Activated CD4-positive, alpha-beta T cell treated with anti-CD3 and anti-CD28 coated beads for 24 hours (primary cell): ENCODE measurements at regions not wholly inside any gene's neighbourhood (a gene's known extent, or its start where the extent isn't known, plus 50 kb on each side); places are given as distances from the start of the nearest gene placed in this dataset.
"Not testable (repeated sequence)": the region's sequence is repeated elsewhere in the genome, so short reads cannot be mapped to it uniquely, and the experiment has no call there.

Source experiments
- DNase-seq, 2 donors: peaks; one replicate each; pipeline ENCODE4 v3.0.0-alpha.2; 2020; ENCODE audit warnings: low read depth in 2 of 2

DNA sequence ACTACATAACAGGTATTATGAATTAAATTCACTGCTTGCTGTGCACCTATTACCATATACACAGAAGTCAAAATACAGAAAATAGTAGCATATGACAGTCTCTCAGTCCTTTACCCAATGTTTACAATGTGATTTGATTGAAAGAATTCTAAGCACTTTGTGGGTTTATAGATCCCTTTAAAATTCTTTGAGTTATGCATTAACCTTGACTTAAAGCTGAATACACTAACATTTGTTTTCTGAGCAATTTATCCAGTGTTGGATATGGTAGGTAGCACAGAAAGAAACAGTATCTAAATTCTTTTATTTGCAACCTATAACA is 230.8 kb upstream of the DDI1 start:
- no peak for DNase-seq

DNA sequence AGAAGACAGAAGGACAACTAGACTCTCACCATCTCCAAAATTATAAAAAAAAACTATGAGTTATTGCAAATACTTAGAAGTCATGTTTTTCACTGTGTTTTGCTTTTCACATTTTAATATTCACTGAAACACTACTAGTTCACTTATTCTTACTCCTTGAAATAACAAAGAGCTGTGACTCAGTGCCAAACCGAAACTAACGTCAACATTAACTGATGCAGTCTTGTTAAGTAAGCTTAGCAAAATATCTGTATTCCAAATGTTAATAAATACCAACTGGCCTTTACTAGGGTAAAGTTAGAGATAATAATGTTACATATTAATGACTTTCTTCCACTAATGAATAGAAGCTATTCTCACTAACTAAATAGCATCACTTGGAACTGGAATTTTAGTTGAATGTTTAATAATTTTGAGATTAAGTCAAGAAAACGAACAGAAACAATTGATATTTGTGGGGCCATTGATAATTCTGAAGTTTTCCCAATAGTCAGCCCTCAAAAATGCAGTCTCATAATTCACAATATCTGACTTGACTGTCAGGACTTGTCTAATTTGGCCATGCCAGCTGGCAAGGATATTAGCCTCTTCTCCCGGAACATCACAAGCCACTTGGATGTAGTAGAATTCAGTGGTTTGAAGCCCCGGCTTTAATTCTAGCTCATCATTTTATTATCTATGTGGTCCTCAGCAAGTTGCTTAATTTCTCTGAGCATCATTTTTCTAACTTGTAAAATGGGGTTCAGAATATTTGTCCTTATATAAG is 230.1 kb upstream of the DDI1 start:
- DNase-seq = no peak

DNA sequence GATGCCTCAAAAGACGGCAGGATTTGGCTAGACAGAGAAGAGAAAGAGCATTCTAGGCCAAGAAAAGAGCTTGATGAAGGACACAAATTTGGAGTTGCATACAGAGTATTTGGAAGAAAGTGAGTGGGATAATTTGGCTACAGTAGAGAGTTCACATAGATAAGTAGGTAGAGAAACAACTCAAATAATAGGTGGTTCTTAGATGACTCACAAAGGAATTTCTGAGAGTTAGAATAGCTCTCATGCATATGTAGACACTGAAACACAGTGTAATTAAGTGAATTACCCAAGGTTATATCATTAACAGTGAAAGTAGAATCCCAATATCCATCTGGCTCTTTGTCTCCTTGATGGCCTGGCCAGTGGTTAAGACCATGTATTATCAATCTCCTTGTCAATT is 228.6 kb upstream of the DDI1 start:
- no peak for DNase-seq

DNA sequence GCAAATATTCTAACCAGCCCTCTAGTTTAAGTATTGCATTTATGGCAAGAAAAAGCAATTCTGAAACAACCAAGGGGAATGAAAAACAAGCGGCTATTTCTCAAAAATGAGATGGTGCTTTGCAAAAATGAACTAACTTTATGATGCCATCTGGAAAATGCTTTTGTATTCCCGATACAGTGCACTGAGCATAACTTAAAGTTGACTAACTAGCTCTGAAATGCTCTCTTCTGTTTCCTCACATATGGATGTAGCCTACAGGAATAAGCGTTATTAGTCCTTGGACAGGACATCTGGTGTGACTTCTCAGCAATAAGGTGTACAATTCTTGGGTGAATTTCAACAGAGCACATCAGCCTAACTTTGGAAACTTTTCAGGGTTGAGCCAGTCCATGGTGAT is 228.2 kb upstream of the DDI1 start:
- no peak for DNase-seq

DNA sequence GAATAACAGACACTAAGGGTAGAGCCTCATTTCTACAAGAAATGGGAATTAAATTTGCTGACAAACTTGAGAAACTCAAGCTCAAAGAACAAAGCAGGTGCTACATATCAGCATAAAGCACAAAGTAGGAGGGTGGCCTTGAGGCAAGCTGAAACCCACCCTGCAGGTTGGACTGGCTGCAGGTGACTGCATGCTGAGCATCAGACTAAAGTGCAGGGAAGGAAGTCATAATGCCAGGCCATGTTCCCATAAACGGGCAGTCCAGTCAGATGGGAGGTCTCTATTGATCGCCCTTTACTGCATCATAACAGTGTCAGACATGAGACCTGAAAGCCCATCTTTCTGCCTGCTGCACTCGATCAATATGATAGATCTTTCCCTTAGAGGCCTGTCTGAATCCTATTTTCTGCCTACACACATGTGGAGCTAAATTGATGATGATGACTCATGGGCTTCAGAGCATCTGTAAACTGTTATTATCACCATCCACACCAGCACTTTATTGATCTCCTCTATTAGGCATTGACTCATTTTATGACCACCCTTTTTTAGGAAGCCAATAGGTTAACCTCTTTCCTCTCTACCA is 224.5 kb upstream of the DDI1 start:
- no peak for DNase-seq

DNA sequence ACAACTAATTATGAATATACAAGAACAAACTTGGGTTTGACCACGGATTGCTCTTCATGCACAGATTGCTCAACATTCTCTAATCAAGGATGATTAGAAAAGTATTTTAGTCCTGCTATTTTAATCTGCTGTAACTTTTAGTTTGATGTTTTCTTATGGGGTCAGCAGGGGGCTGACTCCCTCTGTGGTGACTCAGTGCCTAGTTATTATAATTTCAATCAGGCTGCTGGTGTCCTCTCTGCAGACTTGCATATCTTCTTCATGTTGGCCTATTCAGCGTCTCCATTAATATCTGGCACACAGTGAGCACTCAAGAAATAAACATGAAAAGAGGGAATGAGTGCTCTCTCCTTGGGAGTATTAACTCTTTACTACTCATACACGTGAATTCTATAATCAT is 223.8 kb upstream of the DDI1 start:
- DNase-seq = no peak

DNA sequence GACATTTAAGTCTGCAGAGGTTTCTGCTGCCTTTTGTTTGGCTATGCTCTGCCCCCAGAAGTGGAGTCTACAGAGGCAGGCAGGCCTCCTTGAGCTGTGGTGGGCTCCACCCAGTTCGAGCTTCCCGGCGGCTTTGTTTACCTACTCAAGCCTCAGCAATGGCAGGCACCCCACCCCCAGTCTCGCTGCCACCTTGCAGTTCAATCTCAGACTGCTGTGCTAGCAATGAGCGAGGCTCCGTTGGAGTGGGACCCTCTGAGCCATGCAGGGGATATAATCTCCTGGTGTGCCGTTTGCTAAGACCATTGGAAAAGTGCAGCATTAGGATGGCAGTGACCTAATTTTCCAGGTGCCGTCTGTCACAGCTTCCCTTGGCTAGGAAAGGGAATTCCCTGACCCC is 216.1 kb upstream of the DDI1 start:
- DNase-seq = not testable (repeated sequence)

DNA sequence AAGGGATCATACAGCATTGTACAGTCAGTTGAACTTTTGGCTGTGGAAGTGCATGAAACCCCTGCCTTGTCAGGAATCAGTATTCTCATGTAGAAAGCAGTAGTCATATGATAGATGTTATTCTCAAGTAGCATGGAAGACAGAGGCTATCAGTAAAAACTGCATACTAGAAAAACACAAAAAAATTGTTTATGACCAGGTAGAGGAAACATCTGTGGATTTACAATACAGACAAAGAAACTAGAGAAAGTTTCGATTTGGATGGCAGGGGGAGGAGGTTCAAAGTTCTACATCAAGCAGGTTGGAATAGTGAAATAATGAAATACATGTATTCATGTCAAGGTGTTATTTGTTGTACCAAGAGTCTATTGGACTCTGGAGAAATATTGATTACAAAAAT is 212.3 kb upstream of the DDI1 start:
- no peak for DNase-seq

DNA sequence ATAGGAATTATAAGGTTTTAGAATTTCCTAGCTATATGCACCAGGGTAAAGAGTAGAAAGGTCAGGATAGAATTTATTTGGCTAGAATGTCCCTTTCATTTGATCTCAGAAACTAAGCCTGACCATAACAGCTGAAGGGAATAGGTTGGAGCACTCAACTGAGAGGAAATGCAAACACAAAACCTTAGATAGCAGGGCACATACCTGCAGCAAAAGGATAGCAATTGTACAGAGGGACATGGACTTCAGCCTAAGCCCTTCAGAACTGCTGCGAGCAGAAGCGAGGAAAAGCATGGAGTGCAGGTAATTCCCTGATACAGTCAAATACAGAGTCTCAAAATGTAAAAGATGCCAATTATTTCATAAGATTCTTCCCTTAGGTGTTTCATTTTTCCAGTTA is 211.0 kb upstream of the DDI1 start:
- no peak for DNase-seq

DNA sequence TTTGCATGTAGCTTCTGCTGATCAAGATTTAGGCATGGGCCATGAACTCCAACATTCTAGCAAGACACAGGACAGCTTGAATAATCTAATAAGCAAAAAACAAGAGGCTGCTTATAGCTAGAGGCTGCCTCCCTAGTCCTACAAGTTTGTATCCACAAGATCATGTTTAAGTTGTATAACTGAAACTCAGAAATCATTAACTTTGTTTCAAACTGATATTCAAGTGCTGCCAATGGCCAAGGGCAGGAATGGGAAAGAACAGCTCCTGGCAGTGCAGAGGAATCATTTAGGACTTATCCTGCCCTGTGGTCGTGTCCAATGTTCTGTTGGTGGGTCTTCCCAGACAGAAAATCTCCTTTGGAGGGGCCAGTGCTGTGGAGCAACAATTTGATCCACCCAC is 209.6 kb upstream of the DDI1 start:
- DNase-seq = no peak

DNA sequence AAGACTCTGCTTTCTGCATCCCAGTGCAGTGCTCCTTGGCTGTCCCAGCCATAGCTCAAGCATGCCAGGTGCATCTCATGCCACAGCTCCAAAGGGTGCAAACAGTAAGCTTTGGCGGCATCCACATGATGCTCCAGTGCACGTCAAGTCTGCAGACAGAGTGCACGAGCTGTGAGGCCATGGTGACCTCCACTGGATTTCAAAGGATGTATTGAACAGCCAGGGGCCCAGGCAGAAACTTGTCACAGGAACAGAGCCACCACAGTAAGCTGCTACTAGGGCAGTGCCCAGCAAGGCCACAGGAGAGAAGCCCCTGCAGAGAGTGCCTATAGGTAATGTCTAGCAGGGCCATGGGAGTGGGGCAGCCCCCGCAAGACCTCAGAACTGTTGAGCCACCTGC is 206.8 kb upstream of the DDI1 start:
- no peak for DNase-seq

DNA sequence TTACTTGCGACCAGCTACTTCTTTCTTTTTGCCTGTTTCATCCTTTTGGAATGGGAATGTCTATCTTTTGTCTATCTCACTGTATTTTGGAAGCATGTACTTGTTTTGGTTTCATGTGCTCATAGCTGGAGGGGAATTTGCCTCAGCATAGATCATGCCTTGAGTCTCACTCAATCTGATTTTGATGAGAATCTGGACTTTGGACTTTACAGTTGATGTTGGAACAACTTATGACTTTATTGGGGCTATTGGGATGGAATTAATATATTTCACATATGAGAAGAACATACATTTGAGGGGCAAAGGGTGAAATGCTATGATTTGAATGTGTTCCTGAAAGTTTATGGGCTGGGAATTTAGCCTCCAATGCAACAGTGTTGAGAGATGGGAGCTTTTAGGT is 206.2 kb upstream of the DDI1 start:
- no peak for DNase-seq

DNA sequence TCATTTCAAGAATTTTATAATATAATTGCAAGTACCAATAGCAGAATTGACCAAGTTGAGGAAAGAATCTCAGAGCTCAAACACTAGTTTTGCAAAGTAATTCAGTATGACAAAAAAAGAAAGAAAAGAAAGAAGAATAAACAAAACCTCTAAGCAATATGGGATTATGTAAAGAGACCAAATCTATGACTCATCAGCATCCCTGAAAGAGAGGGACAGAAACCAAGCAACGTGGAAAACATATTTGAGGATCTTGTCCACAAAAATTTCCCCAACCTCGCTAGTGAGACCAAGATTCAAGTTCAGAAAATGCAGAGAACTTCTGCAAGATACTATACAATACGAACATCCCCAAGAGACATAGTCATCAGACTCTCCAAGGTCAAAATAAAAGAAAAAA is 203.7 kb upstream of the DDI1 start:
- no peak for DNase-seq

DNA sequence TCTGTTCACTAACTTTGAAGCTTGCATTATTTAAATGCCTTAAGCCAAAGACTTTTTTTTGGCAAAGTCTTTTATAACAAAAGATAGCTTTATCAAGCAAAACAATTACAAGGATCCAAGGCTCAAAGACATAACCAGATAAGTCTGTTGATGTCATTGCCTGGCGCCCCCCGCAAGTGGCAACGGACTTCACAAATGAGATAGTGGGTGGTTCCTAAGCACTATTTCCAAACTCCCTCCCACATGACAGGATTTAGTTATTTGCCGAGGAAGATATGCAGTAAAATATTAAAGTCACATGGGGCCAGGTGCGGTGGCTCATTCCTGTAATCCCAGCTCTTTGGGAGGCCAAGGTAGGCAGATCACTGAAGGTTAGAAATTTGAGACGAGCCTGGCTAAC is 194.2 kb upstream of the DDI1 start:
- DNase-seq = no peak

DNA sequence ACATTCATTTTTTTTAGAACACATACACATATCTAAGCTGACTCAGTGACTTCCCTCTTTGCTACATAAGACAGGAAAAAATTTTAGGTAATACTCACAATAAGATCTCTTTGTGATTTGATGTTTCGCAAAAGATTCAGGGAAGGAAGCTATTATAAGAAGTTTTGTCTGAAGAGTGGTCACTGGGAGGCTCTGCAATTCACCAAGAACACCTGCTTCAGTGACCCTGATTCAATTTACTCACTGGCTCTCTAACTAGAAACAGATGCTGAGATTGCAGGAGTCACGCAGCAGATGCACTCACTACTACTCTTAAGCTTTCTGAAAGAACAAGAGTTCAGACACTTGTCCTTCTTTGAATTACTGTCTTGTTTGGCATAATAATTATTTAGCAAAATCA is 193.6 kb upstream of the DDI1 start:
- no peak for DNase-seq

DNA sequence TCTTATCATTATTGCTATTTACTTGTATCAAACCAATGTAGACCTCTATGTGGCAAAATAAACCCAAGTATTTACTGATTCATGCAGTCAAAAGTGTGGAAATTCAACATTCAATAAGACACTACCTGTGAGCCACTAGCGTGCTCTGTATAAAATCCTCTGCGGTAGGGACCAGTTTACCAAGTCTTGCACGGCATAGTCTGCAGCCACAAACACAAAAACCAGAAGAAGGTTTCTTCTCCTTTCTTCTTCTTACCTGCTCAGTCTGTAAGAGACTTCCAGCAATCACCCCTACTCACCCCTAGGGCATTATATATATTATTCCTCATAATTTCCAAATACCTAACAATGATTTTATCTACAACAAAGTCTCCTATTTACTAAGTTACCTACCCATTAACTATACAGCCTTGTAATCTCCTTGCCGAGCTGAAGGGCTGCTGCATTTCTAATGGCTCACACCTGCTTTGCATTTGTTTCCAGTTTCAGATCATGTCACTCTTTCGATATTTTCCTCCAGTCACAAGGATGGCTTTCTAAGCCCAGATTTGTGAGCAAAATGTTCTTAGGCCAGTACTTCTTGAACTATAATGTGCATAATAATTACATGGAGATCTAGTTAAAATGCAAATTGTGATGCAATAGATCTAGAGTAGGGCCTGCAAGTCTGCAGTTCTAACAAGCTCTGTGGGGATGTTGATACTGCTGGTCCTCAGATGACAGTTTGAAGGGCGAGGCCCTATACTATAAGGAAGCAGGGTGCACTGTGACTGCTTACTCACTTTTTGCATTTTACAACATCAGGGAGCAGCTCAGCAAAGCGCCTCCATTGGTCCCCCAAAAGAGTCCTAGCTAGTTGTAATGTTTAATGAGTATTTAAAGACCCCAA is 191.9 kb upstream of the DDI1 start:
- DNase-seq = no peak

DNA sequence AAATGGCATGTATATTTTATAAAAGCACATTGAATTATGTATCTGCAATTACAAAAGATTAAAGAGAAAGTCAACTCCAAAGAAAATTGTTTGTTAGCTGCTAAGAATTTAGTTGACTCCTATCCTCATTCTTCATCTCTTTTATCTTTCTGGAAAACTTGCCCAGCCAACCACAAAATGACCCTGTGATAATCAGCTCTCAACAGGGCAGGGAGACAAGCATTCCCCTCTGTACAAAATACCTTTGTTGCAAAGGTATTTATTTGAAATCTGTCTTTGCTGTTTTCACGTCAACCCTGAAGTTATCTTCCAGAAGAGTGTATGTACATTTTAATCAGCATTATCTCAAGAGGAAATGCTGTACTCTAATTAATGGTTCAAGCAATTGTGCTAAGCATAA is 191.1 kb upstream of the DDI1 start:
- DNase-seq = no peak

DNA sequence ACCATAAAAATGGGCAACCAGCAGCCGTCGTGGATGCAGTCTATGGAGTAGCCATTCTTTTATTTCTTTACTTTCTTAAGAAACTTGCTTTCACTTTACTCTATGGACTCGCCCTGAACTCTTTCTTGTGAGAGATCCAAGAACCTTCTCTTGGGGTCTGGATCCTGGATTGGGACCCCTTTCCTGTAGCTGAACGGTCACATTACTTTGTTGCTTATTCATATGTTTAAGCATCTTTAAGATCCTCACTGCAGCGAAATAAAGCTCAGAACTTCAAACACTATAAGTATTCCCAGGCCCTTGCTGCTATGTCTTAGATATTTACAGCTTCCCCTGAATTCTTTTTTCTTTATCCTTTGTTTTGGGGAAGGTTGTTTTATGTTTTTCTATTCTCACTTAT is 187.8 kb upstream of the DDI1 start:
- DNase-seq = no peak

DNA sequence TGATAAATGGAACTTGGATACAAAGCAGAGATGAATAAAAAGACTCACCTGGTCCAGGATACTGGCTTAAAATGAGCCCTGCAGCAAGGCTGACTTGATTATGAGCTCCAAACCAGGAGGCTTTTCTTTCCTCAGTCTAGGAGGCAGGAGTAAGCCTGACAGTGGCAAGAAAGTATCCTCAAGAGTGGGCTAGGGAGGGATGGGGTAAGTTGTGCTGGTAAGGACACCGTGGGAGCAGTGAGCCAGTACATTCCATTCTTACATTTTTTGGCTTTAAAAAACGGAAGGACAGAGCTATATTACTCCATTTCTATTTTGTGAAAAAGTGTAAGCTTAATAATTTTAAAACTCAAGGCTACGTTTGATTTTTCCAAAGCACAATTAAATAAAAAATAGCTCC is 187.1 kb upstream of the DDI1 start:
- no peak for DNase-seq

DNA sequence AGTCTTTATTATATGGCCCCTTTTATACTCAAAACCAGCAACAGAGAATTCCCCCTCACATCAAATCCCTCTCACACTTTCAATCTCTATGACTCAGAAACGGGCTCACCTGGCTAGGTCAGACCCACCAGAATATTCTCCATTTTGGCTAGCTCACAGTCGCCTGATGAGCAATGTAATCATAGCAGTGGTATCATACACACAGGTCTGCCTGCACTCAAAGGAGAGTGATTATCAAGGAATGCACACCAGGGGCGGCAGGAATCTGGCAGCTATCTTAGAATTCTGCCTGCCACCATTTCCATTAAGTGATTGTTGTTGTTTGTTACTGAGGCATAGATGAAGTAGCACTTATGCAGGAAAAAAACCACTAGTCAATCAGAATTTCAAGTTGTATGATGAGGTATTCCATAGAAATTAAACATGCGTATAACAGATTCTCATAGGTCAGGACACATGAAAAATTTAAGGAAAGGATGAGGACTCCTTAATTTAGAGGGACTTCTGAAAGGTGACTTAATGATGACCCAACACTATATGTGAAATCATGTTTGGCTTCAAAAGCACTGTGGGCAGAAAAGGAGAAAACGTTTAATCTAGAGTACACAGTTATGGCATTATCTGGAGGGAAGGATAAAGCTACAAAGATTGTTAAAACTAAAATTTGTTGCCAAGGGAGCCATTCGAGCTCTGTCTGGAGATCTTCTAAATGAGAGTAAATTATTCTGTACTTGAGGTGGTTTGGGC is 185.8 kb upstream of the DDI1 start:
- DNase-seq = no peak

DNA sequence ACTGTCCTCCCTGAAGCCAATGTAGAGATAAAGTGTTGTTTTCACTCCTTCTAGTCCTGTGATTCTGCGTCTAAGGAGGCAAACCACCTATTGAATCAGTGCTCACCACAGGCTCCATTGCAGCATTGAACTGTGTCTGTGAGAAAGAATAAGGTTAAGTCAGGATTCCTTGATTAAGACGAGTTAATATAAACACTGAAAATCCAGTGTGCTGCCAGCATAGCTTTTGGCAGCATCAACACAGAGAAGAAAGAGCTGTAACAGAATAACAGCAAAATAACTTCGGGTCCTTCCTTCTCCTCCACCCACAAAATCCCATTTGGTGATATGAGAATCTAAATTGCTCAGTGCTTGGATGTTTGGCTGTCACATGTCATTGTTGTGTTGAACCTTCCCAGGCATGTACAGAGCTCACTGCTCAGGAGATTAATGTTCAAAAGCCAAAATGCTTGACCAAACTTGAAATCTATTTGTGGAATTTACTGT is 185.2 kb upstream of the DDI1 start:
- DNase-seq = no peak
